ENCODE measurements at regions not wholly inside any gene's neighbourhood (a gene's known extent, or its start where the extent isn't known, plus 50 kb on each side); places are given as distances from the start of the nearest gene placed in this dataset.
"Not testable (repeated sequence)": the region's sequence is repeated elsewhere in the genome, so short reads cannot be mapped to it uniquely, and the experiment has no call there.

DNA sequence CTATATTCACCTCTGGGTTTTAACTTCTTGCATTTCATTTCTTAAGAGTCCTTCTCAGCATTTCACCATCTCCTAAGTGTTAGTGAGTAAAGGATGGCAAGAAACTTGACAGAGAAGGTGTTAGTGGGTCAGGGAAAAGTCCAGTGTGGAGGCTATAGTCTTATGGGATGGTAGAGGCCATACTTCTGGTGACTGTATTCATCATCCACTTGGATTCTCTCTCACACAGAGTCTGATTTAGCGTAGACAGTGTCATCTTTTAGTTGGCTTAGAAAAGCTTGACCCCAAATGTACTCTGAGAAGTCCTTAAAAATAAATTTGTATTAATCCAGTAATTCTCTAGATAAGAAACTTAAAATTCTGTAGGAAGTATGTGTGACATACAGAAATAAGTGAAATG lies 232.4 kb upstream of the FBXO33 start:
- Histone ChIP-seq H3K4me1 (ENCODE audit: insufficient read depth, low read length) (no peaks in the 10 kb centered on the region), H4K20me1 (ENCODE audit: low read length) (no peaks in the 10 kb centered on the region), H3K9ac (ENCODE audit: low read length) (no peak overlapping the region), H3K9me2 (replicated peaks; ENCODE audit: low read length) (no peaks in the 10 kb centered on the region), H2AFZ (ENCODE audit: low read length) (no peak overlapping the region), H3K36me3 (ENCODE audit: low read depth, low read length) (no peaks in the 10 kb centered on the region), H3K4me3 (ENCODE audit: low read length) (no peak overlapping the region), H3K27ac (ENCODE audit: low read length) (no peak overlapping the region), H3K9me3 (ENCODE audit: low read length) (no peaks in the 10 kb centered on the region), H3K79me2 (ENCODE audit: low read length) (no peaks in the 10 kb centered on the region), H3K27me3 (ENCODE audit: low read length) (no peaks in the 10 kb centered on the region), H3K4me2 (ENCODE audit: low read length) (no peak overlapping the region), H3F3A (ENCODE audit: low read length, unreplicated experiment) (no peaks in the 10 kb centered on the region)
- ATAC-seq (no peak), DNase-seq (no peak)
- POLR2A ChIA-PET (ENCODE audit: unreplicated experiment): no interaction called here
- CTCF ChIA-PET: no interaction called here
- TF ChIP-seq EZH2phosphoT487 (IDR thresholded peaks at IDR 0.05; ENCODE audit: borderline replicate concordance, low read length) (no peak), EZH2 (IDR thresholded peaks at IDR 0.05; ENCODE audit: low read length, unreplicated experiment) (no peak)
- no TSS peak for BruUV-seq (replicated peaks)
- intact Hi-C loops (cut with micrococcal nuclease): no loop called here

DNA sequence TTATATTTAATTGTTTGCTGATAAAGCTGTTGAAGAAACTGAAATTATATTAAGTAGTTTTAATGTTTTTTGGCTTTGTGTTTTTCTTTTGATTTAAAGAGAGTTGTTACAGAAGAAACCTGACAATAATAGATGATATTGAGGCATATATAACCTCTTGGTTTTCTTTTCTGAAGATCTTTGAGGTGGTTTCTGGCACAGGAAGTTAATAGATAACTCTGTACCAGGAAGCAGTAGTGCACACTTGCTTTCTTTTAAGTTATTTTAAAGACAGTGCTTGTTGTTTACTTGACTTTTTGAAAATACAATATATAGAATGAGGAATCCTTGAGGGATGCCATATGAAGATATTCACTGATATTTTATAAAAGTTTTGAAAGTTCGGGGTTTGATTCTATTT lies 209.0 kb upstream of the FBXO33 start:
- ATAC-seq (no peak), DNase-seq (no peak)
- H3K4me1 ChIP-seq (ENCODE audit: insufficient read depth, low read length): no peaks in the 10 kb centered on the region
- H3K27ac ChIP-seq (ENCODE audit: low read length): no peak overlapping the region
- H3K79me2 ChIP-seq (ENCODE audit: low read length): no peaks in the 10 kb centered on the region
- H3F3A ChIP-seq (ENCODE audit: low read length, unreplicated experiment): no peaks in the 10 kb centered on the region
- H3K9me2 ChIP-seq (replicated peaks; ENCODE audit: low read length): no peaks in the 10 kb centered on the region
- CTCF ChIA-PET: no interaction called here
- no peak for TF ChIP-seq EZH2phosphoT487 (IDR thresholded peaks at IDR 0.05; ENCODE audit: borderline replicate concordance, low read length)
- TF ChIP-seq EZH2 (IDR thresholded peaks at IDR 0.05; ENCODE audit: low read length, unreplicated experiment): no peak
- TF ChIP-seq, protein P1, sequence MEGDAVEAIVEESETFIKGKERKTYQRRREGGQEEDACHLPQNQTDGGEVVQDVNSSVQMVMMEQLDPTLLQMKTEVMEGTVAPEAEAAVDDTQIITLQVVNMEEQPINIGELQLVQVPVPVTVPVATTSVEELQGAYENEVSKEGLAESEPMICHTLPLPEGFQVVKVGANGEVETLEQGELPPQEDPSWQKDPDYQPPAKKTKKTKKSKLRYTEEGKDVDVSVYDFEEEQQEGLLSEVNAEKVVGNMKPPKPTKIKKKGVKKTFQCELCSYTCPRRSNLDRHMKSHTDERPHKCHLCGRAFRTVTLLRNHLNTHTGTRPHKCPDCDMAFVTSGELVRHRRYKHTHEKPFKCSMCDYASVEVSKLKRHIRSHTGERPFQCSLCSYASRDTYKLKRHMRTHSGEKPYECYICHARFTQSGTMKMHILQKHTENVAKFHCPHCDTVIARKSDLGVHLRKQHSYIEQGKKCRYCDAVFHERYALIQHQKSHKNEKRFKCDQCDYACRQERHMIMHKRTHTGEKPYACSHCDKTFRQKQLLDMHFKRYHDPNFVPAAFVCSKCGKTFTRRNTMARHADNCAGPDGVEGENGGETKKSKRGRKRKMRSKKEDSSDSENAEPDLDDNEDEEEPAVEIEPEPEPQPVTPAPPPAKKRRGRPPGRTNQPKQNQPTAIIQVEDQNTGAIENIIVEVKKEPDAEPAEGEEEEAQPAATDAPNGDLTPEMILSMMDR (conservative IDR thresholded peaks at IDR 0.05; ENCODE audit: low read depth, low read length): no peak
- no peak overlapping the region for H3K4me3 ChIP-seq (ENCODE audit: low read length)
- H3K9ac ChIP-seq (ENCODE audit: low read length): no peak overlapping the region
- POLR2A ChIA-PET (ENCODE audit: unreplicated experiment): no interaction called here
- no peak overlapping the region for H3K4me2 ChIP-seq (ENCODE audit: low read length)
- BruUV-seq (replicated peaks): no TSS peak
- H3K9me3 ChIP-seq (ENCODE audit: low read length): no peaks in the 10 kb centered on the region
- no peak overlapping the region for H2AFZ ChIP-seq (ENCODE audit: low read length)
- peaks cover 6% of the 10 kb centered on the region; the same call in 1 of the 2 replicates for H3K27me3 ChIP-seq (ENCODE audit: low read length)
- intact Hi-C loops (cut with micrococcal nuclease): no loop called here
- H3K36me3 ChIP-seq (ENCODE audit: low read depth, low read length): no peaks in the 10 kb centered on the region
- no peaks in the 10 kb centered on the region for H4K20me1 ChIP-seq (ENCODE audit: low read length)

DNA sequence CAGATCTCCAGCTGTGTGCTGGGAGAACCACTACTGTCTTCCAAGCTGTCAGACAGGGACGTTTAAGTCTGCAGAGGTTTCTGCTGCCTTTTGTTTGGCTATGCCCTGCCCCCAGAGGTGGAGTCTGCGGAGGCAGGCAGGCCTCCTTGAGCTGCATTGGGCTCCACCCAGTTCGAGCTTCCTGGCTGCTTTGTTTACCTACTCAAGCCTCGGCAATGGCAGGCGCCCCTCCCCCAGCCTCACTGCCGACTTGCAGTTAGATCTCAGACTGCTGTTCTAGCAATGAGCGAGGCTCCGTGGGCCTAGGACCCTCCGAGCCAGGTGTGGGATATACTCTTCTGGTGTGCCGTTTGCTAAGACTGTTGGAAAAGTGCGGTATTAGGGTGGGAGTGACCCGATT lies 206.8 kb upstream of the FBXO33 start:
- H2AFZ ChIP-seq (ENCODE audit: low read length); ATAC-seq; H3K9ac ChIP-seq (ENCODE audit: low read length); H4K20me1 ChIP-seq (ENCODE audit: low read length); BruUV-seq (replicated peaks); H3K27me3 ChIP-seq (ENCODE audit: low read length); H3K4me1 ChIP-seq (ENCODE audit: insufficient read depth, low read length); H3F3A ChIP-seq (ENCODE audit: low read length, unreplicated experiment); H3K27ac ChIP-seq (ENCODE audit: low read length); H3K36me3 ChIP-seq (ENCODE audit: low read depth, low read length); CTCF ChIA-PET; intact Hi-C loops (cut with micrococcal nuclease); H3K9me2 ChIP-seq (replicated peaks; ENCODE audit: low read length); POLR2A ChIA-PET (ENCODE audit: unreplicated experiment); H3K4me2 ChIP-seq (ENCODE audit: low read length); H3K4me3 ChIP-seq (ENCODE audit: low read length); DNase-seq; H3K9me3 ChIP-seq (ENCODE audit: low read length); H3K79me2 ChIP-seq (ENCODE audit: low read length): not testable (repeated sequence)

DNA sequence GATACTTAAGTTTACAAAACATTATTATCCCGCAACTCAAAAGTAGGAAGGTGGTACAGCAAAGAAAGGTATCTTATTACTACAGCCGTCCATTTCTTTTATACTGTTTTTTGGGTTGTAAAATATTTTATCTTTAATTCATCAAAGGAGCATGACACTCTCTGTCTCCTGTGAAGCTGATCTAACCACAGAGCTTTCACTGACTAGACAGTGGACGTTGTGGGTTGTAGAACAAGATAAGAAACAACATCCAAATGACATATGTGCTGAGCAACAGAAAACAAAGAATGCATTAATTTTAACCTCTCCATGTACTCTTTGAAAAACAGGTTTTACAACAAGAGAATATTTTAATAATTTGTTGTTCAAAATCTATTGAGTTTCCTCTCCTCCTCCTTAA lies 195.9 kb upstream of the FBXO33 start:
- POLR2A ChIA-PET (ENCODE audit: unreplicated experiment): no interaction called here
- no TSS peak for BruUV-seq (replicated peaks)
- Histone ChIP-seq H3K4me1 (ENCODE audit: insufficient read depth, low read length) (no peaks in the 10 kb centered on the region), H3K27me3 (ENCODE audit: low read length) (peaks cover 30% of the 10 kb centered on the region), H3K4me3 (ENCODE audit: low read length) (no peak overlapping the region), H3K9me2 (replicated peaks; ENCODE audit: low read length) (no peaks in the 10 kb centered on the region), H3K79me2 (ENCODE audit: low read length) (no peaks in the 10 kb centered on the region), H4K20me1 (ENCODE audit: low read length) (no peaks in the 10 kb centered on the region), H3K27ac (ENCODE audit: low read length) (no peak overlapping the region), H3K36me3 (ENCODE audit: low read depth, low read length) (no peaks in the 10 kb centered on the region), H3K9me3 (ENCODE audit: low read length) (no peaks in the 10 kb centered on the region), H2AFZ (ENCODE audit: low read length) (no peak overlapping the region), H3F3A (ENCODE audit: low read length, unreplicated experiment) (no peaks in the 10 kb centered on the region), H3K9ac (ENCODE audit: low read length) (no peak overlapping the region), H3K4me2 (ENCODE audit: low read length) (no peak overlapping the region)
- CTCF ChIA-PET: no interaction called here
- ATAC-seq: no peak
- TF ChIP-seq, protein P1 (conservative IDR thresholded peaks at IDR 0.05; ENCODE audit: low read depth, low read length): no peak
- intact Hi-C loops (cut with micrococcal nuclease): no loop called here
- DNase-seq: no peak
